ENCODE measurements at regions not wholly inside any gene's neighbourhood (a gene's known extent, or its start where the extent isn't known, plus 50 kb on each side); places are given as distances from the start of the nearest gene placed in this dataset.
"Not testable (repeated sequence)": the region's sequence is repeated elsewhere in the genome, so short reads cannot be mapped to it uniquely, and the experiment has no call there.

GRCh38 chr16:80915079-80915450 is 91.6 kb downstream of the CMC2 start:
- ATAC-seq (replicated peaks): no peak
- peaks cover 0 to 3% of the 10 kb centered on the region in 2 donors for H3K36me3 Mint-ChIP-seq
- peaks cover 29 to 32% of the 10 kb centered on the region in 2 donors for H3K27me3 Mint-ChIP-seq
- no peak overlapping the region for H3K27ac Mint-ChIP-seq
- H3K9me3 Mint-ChIP-seq: peaks cover 5% of the 10 kb centered on the region in 2 donors
- H3K4me3 Mint-ChIP-seq: no peak overlapping the region
- DNase-seq: no peak
- H3K4me1 Mint-ChIP-seq: no peaks in the 10 kb centered on the region

- H3K36me3 Mint-ChIP-seq: peaks cover 0 to 3% of the 10 kb centered on the region in 2 donors
- no peak overlapping the region for H3K27ac Mint-ChIP-seq
- no peaks in the 10 kb centered on the region for H3K4me1 Mint-ChIP-seq
- no peak overlapping the region for H3K4me3 Mint-ChIP-seq
- no peak for ATAC-seq (replicated peaks)
- peaks cover 27% of the 10 kb centered on the region in 2 donors for H3K27me3 Mint-ChIP-seq
- no peak for DNase-seq
- peaks cover 5% of the 10 kb centered on the region in 2 donors for H3K9me3 Mint-ChIP-seq
Observed at GRCh38 chr16:80914379-80915078, 92.2 kb downstream of the CMC2 start.

- no peak overlapping the region for H3K27ac Mint-ChIP-seq
Observed at GRCh38 chr16:80913397-80913796, 93.3 kb downstream of the CMC2 start.

GRCh38 chr16:80912651-80913050 is 94.0 kb downstream of the CMC2 start:
- Mint-ChIP-seq H3K27ac (no peak overlapping the region), H3K36me3 (peaks cover 0 to 3% of the 10 kb centered on the region in 2 donors), H3K27me3 (peaks cover 11 to 13% of the 10 kb centered on the region in 2 donors), H3K4me1 (no peaks in the 10 kb centered on the region), H3K9me3 (peaks cover 5% of the 10 kb centered on the region in 2 donors), H3K4me3 (no peak overlapping the region)
- DNase-seq (no peak), ATAC-seq (replicated peaks) (no peak)

More at GRCh38 chr16:80913397-80913796, 93.3 kb downstream of the CMC2 start:
- H3K9me3 Mint-ChIP-seq: peaks cover 5% of the 10 kb centered on the region in 2 donors
- DNase-seq (no peak), ATAC-seq (replicated peaks) (no peak)
- H3K4me3 Mint-ChIP-seq: no peak overlapping the region
- H3K36me3 Mint-ChIP-seq: peaks cover 0 to 3% of the 10 kb centered on the region in 2 donors
- peaks cover 15 to 17% of the 10 kb centered on the region in 2 donors for H3K27me3 Mint-ChIP-seq
- H3K4me1 Mint-ChIP-seq: no peaks in the 10 kb centered on the region

- ATAC-seq (replicated peaks) (no peak), DNase-seq (no peak)
- Mint-ChIP-seq H3K4me3 (no peak overlapping the region), H3K4me1 (no peaks in the 10 kb centered on the region), H3K27me3 (peaks cover 8 to 13% of the 10 kb centered on the region in 2 donors), H3K36me3 (peaks cover 0 to 3% of the 10 kb centered on the region in 2 donors), H3K9me3 (peaks cover 5% of the 10 kb centered on the region in 2 donors), H3K27ac (no peak overlapping the region)
Observed at GRCh38 chr16:80910434-80910833, 96.3 kb downstream of the CMC2 start.

GRCh38 chr16:80909720-80910119 is 97.0 kb downstream of the CMC2 start:
- Mint-ChIP-seq H3K9me3 (peaks cover 5% of the 10 kb centered on the region in 2 donors), H3K4me1 (no peaks in the 10 kb centered on the region), H3K4me3 (no peak overlapping the region), H3K36me3 (peaks cover 0 to 3% of the 10 kb centered on the region in 2 donors), H3K27ac (no peak overlapping the region), H3K27me3 (peaks cover 8 to 13% of the 10 kb centered on the region in 2 donors)
- DNase-seq (no peak), ATAC-seq (replicated peaks) (no peak)

GRCh38 chr16:80906169-80906568 is 100.5 kb downstream of the CMC2 start:
- H3K9me3 Mint-ChIP-seq: not testable (repeated sequence)

GRCh38 chr16:80903616-80904015 is 99.2 kb upstream of the CDYL2 start:
- Mint-ChIP-seq H3K4me1 (no peaks in the 10 kb centered on the region), H3K27ac (no peak overlapping the region), H3K36me3 (no peaks in the 10 kb centered on the region), H3K9me3 (no peaks in the 10 kb centered on the region), H3K4me3 (no peak overlapping the region), H3K27me3 (peaks cover 7 to 8% of the 10 kb centered on the region in 2 donors)
- no peak for DNase-seq
- ATAC-seq (replicated peaks): no peak

More at GRCh38 chr16:80906169-80906568, 100.5 kb downstream of the CMC2 start:
- not testable (repeated sequence) for H3K4me1 Mint-ChIP-seq; H3K36me3 Mint-ChIP-seq; DNase-seq; H3K4me3 Mint-ChIP-seq; H3K27ac Mint-ChIP-seq; ATAC-seq (replicated peaks)
- peaks cover 0 to 13% of the 10 kb centered on the region in 2 donors for H3K27me3 Mint-ChIP-seq

GRCh38 chr16:80902306-80903110 is 98.1 kb upstream of the CDYL2 start:
- Mint-ChIP-seq H3K36me3 (no peaks in the 10 kb centered on the region), H3K27me3 (peaks cover 7 to 8% of the 10 kb centered on the region in 2 donors), H3K27ac (no peak overlapping the region), H3K4me3 (no peak overlapping the region), H3K9me3 (no peaks in the 10 kb centered on the region), H3K4me1 (no peaks in the 10 kb centered on the region)
- DNase-seq: no peak
- ATAC-seq (replicated peaks): no peak

- no peaks in the 10 kb centered on the region for H3K4me1 Mint-ChIP-seq
- no peak overlapping the region for H3K27ac Mint-ChIP-seq
- no peak overlapping the region for H3K4me3 Mint-ChIP-seq
- DNase-seq (no peak), ATAC-seq (replicated peaks) (no peak)
- H3K27me3 Mint-ChIP-seq: peaks cover 7 to 8% of the 10 kb centered on the region in 2 donors
- H3K9me3 Mint-ChIP-seq: no peaks in the 10 kb centered on the region
- H3K36me3 Mint-ChIP-seq: no peaks in the 10 kb centered on the region
Observed at GRCh38 chr16:80900593-80900954, 96.2 kb upstream of the CDYL2 start.

GRCh38 chr16:80899809-80900592 is 95.6 kb upstream of the CDYL2 start:
- H3K27ac Mint-ChIP-seq: no peak overlapping the region
- DNase-seq (no peak), ATAC-seq (replicated peaks) (no peak)
- no peaks in the 10 kb centered on the region for H3K9me3 Mint-ChIP-seq
- H3K27me3 Mint-ChIP-seq: peaks cover 7 to 8% of the 10 kb centered on the region in 2 donors
- H3K36me3 Mint-ChIP-seq: no peaks in the 10 kb centered on the region
- H3K4me3 Mint-ChIP-seq: no peak overlapping the region
- H3K4me1 Mint-ChIP-seq: no peaks in the 10 kb centered on the region

- Mint-ChIP-seq H3K4me3 (no peak overlapping the region), H3K4me1 (peaks cover 0 to 1% of the 10 kb centered on the region in 2 donors), H3K36me3 (no peaks in the 10 kb centered on the region), H3K27me3 (peaks cover 7 to 8% of the 10 kb centered on the region in 2 donors), H3K9me3 (no peaks in the 10 kb centered on the region), H3K27ac (no peak overlapping the region)
- no peak for ATAC-seq (replicated peaks)
- DNase-seq: no peak
Observed at GRCh38 chr16:80896776-80897175, 92.4 kb upstream of the CDYL2 start.

- Mint-ChIP-seq H3K4me3 (no peak overlapping the region), H3K27me3 (peaks cover 0 to 3% of the 10 kb centered on the region in 2 donors), H3K9me3 (no peaks in the 10 kb centered on the region), H3K27ac (no peak overlapping the region), H3K36me3 (no peaks in the 10 kb centered on the region), H3K4me1 (peaks cover 0 to 4% of the 10 kb centered on the region in 2 donors)
- no peak for DNase-seq
- no peak for ATAC-seq (replicated peaks)
Observed at GRCh38 chr16:80894091-80894490, 89.7 kb upstream of the CDYL2 start.

GRCh38 chr16:80893686-80894085 is 89.3 kb upstream of the CDYL2 start:
- Mint-ChIP-seq H3K4me3 (no peak overlapping the region), H3K27ac (no peak overlapping the region), H3K9me3 (no peaks in the 10 kb centered on the region), H3K36me3 (no peaks in the 10 kb centered on the region), H3K27me3 (peaks cover 0 to 3% of the 10 kb centered on the region in 2 donors), H3K4me1 (peaks cover 0 to 4% of the 10 kb centered on the region in 2 donors)
- DNase-seq (no peak), ATAC-seq (replicated peaks) (no peak)
